HG03159 (cell line): ENCODE measurements at regions not wholly inside any gene's neighbourhood (a gene's known extent, or its start where the extent isn't known, plus 50 kb on each side); places are given as distances from the start of the nearest gene placed in this dataset.
"Not testable (repeated sequence)": the region's sequence is repeated elsewhere in the genome, so short reads cannot be mapped to it uniquely, and the experiment has no call there.

Source experiments
- ATAC-seq: cut with Tn5 transposase; IDR thresholded peaks from one replicate; pipeline ENCODE4 v1.9.1; 2021; ENCODE audit warnings: mild to moderate bottlenecking, moderate library complexity; ENCODE audit not compliant: unreplicated experiment

GRCh38 chr4:3952443-3953139 is 186.4 kb downstream of the ADRA2C start:
- ATAC-seq, result not testable (repeated sequence)

GRCh38 chr4:3953140-3953489 is 186.9 kb downstream of the ADRA2C start:
- ATAC-seq, result not testable (repeated sequence)

GRCh38 chr4:3954540-3955320 is 188.5 kb downstream of the ADRA2C start:
- ATAC-seq, result not testable (repeated sequence)

GRCh38 chr4:3955321-3956164 is 189.4 kb downstream of the ADRA2C start:
- peak; percentile 99 for ATAC-seq

- not testable (repeated sequence) for ATAC-seq
Measured at GRCh38 chr4:3956165-3956867, 190.1 kb downstream of the ADRA2C start.

GRCh38 chr4:3961091-3961672 is 195.0 kb downstream of the ADRA2C start:
- ATAC-seq, result not testable (repeated sequence)

GRCh38 chr4:3964572-3965278 is 198.5 kb downstream of the ADRA2C start:
- ATAC-seq, result not testable (repeated sequence)

GRCh38 chr4:3967204-3967603 is 201.0 kb downstream of the ADRA2C start:
- ATAC-seq, result not testable (repeated sequence)

GRCh38 chr4:3972626-3973025 is 206.4 kb downstream of the ADRA2C start:
- ATAC-seq, result not testable (repeated sequence)

- not testable (repeated sequence) for ATAC-seq
Measured at GRCh38 chr4:3973581-3974200, 207.5 kb downstream of the ADRA2C start.

GRCh38 chr4:3983518-3984125 is 217.4 kb downstream of the ADRA2C start:
- ATAC-seq, result not testable (repeated sequence)

GRCh38 chr4:3984796-3985195 is 218.6 kb downstream of the ADRA2C start:
- ATAC-seq, result not testable (repeated sequence)

GRCh38 chr4:3986412-3986811 is 220.2 kb downstream of the ADRA2C start:
- not testable (repeated sequence) for ATAC-seq

- ATAC-seq, result not testable (repeated sequence)
Measured at GRCh38 chr4:3997386-3997785, 229.3 kb downstream of the OTOP1 start.

- not testable (repeated sequence) for ATAC-seq
Measured at GRCh38 chr4:4004036-4004435, 222.7 kb downstream of the OTOP1 start.

- ATAC-seq, result not testable (repeated sequence)
Measured at GRCh38 chr4:4004702-4005101, 222.0 kb downstream of the OTOP1 start.

- not testable (repeated sequence) for ATAC-seq
Measured at GRCh38 chr4:4006356-4006755, 220.4 kb downstream of the OTOP1 start.

GRCh38 chr4:4019071-4019470 is 207.7 kb downstream of the OTOP1 start:
- not testable (repeated sequence) for ATAC-seq

GRCh38 chr4:4021161-4021560 is 205.6 kb downstream of the OTOP1 start:
- not testable (repeated sequence) for ATAC-seq
